Renal pelvis (tissue), 1 donor: ENCODE measurements at regions not wholly inside any gene's neighbourhood (a gene's known extent, or its start where the extent isn't known, plus 50 kb on each side); places are given as distances from the start of the nearest gene placed in this dataset.
"Not testable (repeated sequence)": the region's sequence is repeated elsewhere in the genome, so short reads cannot be mapped to it uniquely, and the experiment has no call there.

Experiments
- DNase-seq: peaks from one replicate; pipeline ENCODE4 v3.0.0-alpha.2; 2013

DNA sequence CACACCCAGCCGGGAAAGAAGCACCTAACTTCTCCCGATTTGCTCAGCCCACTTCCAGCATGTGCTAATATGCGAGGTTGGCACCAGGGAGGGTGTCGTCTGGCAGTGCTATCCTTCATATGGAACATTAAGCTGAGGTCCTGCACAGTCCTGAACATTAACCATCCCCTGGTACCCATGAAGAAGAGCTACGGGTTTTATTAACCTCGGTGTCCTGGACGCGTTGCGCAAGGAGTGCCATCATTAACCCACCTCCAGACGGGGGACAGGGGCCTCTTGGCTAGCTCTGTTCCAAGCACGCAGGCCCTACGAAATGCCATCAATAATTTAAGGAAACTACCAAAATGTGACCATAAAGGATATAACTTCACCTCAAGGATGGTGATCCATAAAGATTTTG is 193.5 kb downstream of the MAF start:
- DNase-seq: no peak

DNA sequence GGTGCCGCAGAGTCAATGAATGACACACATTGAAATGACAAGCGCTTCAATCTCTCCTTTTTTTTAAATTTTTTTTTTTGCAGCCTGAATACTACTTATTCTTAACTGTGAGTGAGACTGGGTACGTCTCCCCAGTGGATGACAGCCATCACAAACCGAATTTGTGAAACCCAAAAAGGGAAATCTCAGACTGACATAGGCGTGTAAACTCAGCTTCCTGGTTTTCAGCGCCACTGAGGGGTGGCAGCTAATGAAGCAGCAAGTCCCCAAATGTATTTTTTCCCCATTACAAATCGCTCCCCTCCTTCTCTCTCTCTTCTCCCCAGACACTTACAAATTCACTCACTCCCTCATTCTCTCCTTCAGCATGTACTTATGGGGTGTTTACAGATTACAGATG is 196.0 kb downstream of the MAF start:
- no peak for DNase-seq

DNA sequence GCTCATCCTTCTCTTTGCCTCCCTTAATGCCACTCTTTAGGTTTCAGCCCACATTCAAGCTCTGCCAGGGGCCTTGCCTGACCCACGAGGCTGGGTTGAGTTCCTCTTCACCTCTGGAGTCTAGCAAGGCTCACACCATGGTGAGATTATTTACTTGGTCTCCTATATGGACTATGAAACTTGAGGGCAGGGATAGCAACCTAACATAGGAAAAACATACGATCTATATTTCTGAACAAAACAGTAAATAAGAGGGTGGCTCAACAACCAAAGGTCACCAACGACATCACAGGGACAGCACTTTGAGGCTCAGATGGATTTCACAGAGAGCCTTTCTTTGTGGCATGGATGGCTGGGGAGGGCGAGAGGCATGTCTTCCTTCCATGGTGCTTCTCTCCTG is 197.0 kb downstream of the MAF start:
- DNase-seq: no peak

DNA sequence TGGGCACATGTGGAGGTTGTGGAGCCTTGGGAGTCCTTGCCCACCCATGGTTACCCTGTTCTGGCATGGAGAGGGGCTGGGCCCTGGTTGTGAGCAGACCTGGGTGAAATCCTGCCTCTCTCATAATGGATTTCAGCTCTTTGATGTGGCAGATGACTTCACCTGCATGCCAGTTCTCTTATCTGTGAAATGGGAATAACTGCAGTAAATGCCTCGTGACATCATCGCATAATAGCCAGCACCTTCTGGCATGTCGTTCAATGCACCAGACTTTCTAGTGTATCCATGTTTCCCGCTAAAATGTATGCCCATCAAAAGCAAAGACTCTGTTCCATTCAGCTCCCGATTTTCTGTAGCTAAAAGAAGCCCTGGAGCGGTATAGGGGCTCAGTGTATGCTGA is 197.6 kb downstream of the MAF start:
- no peak for DNase-seq

DNA sequence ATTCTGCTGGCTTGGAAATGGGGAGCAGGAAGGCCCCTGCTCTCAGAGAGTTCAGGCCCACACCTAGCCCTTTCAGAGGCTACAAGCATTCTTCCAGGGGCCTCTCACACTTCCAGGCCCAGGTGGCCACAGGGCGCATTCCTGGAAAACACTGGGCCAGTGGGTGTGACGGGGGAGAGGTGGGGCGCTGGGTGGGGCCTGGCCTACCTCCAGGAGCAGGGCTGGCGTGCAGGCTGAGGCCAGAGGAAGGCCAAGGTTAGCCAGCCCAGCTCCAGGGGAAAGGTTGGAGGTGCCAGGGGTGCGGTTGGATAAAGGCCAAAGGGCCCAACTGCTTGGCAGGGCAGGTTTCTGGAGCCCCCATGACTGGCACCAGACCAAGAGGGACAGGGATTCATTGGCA is 198.2 kb downstream of the MAF start:
- no peak for DNase-seq

DNA sequence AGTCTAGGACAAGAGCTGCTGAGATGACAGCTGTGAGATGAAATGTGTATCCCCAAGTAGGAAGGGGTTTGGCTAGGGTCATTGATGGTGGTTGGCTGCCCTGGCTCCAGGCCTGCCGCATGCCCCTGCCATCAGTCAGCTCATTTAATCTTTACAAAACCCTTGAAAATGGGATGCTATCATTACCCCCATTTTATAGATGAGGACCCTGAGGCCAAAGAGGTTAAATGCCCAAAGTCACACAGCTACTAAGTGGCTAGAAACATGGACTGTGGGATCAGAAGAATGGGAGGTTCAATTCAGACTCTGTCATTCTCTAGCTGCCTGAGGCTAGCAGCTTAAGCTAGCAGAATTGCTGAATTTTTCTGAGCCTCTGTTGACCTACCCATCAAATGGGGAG is 198.8 kb downstream of the MAF start:
- DNase-seq: no peak

DNA sequence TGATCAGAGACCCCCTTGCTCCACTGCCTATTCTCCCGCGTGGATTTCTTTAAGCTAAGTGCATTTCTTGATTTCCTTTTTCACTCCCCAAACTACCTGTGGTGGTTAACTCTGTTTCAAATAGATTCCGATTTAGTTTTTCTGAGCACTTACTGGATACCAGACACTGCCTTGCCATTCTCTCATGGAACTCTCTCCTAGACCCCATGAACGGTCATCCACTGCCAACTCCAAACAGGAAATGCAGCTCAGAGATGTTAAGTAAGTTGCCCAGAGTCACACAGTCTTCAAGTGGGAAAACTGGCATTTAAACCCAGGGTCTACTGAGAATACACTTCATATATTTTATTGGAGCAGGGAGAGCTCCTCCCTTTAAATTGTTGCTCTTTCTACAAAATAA is 199.4 kb downstream of the MAF start:
- no peak for DNase-seq

DNA sequence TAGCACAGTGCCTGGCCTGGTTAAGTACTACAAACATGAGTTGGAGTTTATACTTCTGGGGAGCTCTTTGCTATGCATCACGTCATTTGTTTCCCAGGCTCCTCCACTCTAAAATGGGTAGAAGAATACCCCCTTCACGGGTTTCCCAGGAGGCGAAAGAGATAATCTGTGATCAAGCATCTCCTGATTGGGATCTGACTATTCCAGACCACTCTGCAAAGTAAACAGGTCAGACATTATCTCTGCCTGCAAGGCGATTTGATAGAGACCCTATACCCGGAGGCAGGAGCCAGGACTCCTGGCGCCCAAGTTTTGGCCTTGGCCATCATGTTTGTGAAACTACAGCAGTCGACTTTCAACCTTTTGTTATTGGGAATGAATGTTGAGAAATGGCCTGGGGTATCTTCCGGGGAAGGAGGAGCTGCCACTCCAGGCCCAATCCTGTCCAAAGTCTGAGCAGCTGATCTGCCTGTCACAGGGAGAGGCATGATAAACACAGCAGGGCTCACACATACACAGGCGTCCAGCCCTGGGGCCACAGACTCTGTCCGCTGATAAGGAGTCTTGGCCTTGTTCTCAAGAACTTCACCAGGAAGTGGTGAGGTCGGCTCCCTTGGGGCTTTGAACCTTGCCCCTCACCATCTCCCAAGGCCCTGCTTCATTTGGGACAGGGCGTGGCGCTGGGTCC is 199.9 kb downstream of the MAF start:
- DNase-seq: no peak

DNA sequence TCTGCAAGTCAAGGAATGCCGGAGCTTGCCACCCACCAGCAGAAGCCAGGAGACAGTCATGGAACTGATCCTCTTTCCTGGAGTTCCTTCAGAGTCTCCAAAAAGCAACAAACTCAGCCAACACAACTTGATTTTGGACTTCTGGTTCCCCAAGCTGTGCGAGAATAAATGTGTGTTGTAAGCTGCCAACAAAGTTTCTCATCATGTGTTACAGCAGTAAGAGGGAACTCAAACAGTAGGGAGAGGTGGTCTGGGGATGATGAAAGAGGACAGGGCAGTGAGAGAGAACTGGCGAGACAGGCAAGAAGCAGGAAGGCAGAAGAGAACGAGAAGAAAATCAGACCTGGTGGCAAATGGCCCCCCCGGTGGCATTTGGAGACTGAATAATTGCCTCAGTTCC is 204.9 kb downstream of the MAF start:
- no peak for DNase-seq

DNA sequence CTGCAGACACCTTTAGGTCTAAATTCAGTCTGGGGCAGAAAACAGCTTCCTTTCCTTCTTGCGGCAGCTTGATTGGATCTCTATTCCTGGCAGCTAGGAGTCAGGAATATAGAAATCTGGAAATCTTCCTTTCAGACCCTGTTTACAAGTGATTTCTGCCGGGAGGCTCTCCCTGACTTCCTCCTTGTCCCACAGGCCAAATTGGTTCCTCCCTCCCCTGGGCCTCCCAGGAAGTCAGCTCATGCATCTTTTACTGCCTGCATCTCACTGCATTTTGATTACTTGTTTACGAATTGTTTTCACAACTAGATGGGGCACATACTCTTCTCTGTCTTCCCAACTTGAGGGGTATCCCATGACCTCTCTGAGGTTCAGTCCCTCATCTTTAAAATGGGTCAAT is 206.3 kb downstream of the MAF start:
- DNase-seq: no peak

DNA sequence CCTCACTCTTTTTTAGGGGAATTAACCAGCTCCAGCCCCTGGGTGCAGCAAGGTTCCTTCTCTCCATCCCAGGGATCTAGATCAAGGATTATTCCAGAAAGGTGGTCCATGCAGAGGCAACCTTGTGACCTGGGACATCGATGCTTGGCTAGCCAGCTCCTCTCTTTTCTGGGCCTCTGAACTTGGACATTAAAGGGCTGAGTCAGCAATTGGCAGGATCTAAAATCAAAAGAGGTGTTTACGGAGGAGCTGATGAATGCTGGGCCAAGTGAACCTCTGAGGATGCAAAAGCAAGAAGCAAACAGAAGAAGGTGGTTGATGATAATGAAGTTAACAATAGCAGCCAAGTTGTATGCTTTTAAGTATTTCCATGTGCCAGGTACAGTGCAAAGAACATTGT is 207.0 kb downstream of the MAF start:
- DNase-seq: no peak

DNA sequence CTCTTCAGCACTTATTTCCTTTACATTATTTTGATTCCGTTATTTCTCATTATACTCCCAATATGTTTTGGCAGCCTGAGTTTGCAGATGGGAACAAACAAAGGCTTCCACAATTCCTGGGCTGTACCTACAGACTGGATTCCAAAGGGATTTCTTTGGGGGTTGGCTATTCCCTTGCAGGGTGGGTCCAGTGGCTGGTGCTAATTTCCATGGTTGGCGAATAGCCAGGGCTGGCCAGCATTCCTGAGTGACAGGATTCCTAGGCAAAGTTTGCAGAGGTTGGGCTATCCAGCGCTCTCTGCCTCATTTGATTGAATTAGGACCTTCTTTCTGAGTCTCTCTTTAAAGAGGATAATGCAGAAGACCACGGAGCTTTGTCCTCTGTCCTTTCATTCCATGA is 207.4 kb downstream of the MAF start:
- DNase-seq: no peak

DNA sequence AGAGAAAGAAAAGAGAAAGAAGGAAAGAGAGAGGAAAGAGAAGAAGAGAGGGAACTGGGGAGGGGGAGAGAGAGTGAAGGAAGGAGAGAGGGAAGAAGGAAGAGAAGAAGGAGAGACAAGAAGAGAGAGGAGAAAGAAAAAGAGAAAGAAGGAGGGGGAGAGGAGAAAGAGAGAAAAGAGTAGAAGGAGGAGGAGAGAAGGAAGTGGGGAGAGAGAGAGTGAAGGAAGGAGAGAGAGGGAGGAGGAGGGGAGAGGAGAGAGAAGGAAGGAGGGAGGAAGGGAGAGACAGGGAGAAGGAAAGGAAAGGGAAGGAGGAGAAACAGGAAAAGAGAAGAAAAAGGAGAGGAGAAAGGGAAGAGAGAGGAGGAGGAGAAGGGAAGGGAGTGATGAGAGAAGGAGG is 208.5 kb downstream of the MAF start:
- no peak for DNase-seq

DNA sequence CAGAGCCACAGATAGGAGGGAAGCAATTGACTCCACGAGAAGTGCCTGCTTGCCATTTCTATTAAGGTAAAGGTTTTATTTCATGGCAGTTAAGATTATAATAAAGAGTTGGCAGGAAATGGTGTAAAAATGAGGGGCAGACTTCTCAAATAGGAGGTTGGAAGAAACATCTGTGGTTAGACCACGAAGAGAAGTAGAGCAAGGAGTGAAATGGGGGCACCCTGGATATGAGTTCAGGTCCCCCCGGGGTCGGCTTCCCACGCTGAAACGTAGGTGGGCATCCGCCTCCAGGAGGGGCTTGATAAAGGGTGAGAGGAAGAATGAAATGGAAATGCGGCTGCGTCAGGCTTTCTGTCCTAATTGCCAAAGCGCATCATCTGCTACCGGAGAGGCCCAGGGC is 209.1 kb downstream of the MAF start:
- no peak for DNase-seq

DNA sequence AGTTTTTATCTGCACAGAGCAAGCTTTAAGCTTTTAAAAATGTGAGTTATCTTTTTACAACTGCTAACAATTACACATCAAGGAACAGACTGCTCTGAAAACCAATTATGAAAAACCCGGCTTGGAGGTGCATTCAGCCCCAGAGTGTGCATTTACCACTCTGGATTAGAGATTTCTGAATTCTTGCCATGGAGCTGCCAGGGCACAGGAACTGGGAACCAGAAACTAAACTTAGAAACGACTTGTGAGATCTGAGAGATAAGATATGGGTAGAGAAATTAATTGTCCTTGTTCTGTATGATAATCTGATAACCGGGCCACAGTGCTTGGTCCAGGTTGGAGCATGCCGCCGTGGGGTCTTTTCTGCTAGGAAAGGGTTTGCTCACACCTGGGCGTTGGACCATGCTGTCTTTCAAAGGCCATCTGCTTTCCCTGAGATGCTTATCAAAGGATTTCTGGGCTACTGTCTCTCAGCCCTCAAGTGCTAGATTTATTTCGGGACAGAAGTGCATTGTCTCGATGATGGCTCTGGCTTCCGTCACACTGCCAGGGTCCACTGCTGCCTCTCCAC is 210.0 kb downstream of the MAF start:
- DNase-seq: no peak

DNA sequence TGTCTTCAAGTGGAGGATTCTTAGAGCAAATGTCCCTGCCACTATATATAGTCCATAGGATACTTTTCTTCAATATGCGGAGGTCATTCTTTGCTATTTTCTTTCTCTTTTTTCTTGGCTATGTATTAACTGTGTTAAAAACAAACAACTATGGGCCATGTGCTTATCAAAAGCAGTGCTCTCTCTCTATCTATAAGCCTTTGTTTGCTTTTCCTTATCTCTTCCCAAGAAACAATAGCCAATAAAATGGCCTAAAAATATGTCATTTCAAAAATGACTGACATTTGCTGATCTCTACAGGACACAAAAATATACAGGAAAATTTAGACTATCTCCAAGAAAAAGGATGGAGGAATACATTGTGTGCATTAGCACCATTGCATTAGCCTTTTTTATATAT is 212.1 kb downstream of the MAF start:
- no peak for DNase-seq

DNA sequence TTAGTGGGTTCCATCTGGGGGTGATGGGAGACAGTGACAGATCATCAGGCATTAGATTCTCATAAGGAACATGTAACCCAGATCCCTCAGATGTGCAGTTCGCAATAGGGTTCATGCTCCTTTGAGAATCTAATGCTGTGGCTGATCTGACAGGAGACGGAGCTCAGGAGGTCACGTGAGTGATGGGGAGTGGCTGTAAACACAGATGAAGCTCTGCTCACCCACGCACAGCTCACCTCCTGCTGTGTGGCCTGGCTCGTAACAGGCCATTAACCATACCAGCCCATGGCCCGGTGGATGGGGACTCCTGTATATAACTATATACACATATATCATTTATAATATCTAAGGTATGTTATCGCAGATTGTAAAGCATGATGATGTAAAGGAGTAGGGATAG is 214.2 kb downstream of the MAF start:
- no peak for DNase-seq

DNA sequence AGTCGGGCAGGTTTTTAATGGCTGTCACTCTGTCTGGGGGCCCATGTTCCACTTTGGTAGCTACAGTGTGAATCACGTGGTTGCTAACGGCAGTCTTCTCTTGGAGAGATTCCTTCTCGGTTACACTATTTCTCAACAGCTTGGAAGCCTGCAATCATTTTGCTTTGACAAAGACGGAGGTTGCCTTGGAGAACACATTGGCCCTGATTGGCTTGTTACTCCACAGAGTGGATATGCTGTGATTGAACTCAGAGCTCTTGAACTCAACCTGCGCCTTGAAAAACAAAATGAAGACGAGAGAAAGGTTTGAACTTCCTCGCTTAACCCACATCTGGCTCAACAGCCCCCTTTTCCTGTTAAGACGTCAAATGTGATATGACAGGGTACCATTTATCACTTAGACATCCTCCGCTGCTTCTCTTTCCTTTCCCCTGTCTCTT is 218.9 kb downstream of the MAF start:
- DNase-seq: no peak

DNA sequence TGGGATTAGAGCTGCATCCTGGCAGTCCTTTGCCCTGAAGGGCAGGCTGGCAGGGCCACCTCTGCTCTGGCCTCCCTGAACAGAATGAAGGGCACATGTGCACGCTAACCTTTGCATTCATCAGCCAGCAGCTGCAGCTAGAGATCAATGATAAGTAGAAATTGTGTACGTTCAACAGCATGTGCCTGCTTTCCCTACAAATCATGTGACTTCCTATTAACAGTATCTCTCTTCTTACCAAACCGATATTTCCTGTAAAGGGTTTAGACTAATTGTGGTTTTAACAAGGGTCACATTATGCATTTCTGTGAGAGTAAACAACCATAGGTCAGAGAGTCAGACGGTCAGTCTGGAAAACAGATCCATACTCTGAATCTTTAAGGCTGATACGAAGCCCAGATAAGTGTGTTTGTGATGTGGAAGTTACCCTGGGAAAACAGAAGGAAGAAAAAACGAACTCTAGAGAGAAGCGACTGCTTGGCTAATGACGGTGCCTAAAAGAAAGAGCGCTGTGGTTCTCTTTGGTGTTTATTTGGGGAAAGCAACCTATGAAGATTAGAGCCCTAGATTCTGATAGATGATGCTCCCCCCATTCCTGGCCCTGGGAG is 219.4 kb downstream of the MAF start:
- DNase-seq: no peak

DNA sequence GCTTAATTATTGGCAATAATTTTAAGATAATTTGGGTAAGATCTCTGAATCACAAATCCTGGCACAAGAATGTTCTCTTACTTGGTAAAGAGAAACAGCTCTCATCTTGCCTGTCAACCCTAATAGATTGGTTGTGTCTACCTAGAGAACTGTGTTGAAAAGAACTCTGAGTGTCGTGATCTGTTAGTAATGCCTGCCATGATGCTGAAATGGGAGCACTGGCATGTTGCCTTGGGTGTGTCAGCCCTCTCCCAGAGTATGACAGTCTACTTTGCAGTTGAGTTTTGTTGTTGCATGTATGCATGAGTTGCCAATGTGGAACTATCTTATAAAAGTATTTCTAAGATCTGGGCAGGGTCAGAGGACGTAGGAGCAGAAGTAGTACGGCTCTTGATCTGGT is 221.4 kb downstream of the MAF start:
- DNase-seq: no peak

DNA sequence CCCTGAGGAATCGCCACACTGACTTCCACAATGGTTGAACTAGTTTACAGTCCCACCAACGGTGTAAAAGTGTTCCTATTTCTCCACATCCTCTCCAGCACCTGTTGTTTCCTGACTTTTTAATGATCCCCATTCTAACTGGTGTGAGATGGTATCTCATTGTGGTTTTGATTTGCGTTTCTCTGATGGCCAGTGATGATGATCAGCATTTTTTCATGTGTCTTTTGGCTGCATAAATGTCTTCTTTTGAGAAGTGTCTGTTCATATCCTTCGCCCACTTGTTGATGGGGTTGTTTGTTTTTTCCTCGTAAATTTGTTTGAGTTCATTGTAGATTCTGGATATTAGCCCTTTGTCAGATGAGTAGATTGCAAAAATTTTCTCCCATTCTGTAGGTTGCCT is 223.5 kb downstream of the MAF start:
- not testable (repeated sequence) for DNase-seq

DNA sequence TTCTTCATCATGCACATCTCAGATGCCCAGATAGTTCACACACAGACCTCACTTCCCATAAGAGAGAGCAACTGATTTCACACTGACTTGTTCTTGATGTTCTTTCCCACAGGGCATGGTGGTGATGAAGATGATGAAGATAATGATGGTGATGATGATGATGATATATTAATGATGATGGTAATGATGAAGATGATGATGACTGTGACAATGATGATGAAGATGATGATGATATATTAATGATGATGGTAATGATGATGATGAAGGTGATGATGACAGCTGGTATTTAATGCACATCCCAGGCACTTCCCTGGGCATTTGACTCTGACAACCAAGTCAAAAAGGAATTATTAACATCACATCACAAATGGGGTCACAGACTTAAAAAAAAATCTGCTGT is 225.2 kb downstream of the MAF start:
- no peak for DNase-seq

DNA sequence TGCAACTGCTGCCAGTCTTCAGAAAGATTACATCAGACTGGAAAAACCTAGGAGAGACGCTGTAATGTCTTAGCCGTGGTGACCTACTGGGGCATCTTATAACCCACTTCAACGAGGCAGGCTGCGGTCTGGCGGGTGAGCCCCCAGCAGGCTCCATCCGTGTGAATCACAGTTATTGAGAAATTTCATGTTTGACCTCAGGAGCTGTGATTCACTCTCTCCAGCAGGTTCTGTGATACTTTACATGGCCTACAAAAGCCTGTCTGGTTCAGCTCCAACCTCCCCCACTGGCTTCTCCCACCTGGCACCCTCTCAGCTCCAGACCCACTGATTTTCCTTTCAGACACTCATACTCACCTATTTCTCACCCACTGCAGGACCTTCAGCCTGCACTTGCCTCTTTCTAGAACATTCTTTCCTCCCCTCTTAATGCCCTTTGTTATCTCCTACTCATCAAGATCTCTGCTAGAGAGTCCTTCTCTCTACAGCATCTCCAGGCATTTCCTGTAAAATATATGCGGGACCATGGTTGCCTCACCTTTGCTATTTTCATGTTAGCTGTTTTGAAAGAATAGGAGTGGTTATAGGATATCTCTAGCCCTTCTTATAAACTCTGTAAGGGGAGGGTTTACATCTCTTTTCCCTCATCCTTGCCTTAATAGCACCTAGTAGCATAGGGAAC is 227.9 kb downstream of the MAF start:
- DNase-seq: no peak
